GM18507 (cell line): ENCODE measurements at regions not wholly inside any gene's neighbourhood (a gene's known extent, or its start where the extent isn't known, plus 50 kb on each side); places are given as distances from the start of the nearest gene placed in this dataset.
"Not testable (repeated sequence)": the region's sequence is repeated elsewhere in the genome, so short reads cannot be mapped to it uniquely, and the experiment has no call there.

Source experiments
- DNase-seq: peaks from one replicate; pipeline ENCODE4 v3.0.0; 2011; ENCODE audit warnings: low read depth; ENCODE audit not compliant: insufficient read length; ENCODE audit errors: extremely low spot score
- FAIRE-seq: peaks from 2 replicates; lab custom pipeline; 2011; peaks lifted over from hg19 to GRCh38; lab: Jason Lieb, UNC

DNA sequence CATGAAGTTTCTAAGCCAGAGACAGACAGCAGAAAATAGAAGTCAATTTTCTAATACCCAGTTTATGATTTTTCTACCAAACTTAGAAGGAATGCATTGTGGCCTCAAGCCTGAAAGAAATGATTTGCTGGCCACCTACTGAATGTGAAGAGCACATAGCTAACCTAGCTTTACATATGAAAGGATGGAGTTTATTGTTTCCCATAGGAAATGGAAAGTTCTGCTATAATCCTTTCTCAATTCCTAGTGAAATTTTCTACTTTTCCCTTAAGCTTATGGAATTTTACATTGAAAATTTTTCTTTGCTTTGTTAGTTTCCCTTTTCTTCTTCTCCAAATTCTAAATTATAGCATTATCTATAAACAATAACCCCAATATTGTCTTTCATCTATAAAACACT is 110.1 kb downstream of the TMEM167A start:
- FAIRE-seq, result no peak
- DNase-seq, result no peak

DNA sequence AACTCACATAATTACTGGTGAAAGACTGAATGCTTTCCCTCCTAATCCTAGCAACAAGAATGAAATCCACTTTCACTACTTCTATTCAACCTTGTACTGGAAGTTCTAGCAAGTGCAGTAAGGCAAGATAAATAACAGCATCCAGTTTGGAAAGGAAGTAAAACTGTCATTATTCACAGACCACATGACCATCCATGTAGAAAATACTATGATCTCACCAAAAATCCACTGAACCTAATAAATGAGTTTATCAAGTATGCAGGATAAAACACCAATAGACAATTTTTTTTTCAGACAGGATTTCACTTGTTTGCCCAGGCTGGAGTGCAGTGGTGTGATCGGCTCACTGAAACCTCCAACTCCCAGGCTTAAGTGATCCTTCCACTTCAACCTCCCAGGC is 117.7 kb downstream of the TMEM167A start:
- DNase-seq (no peak), FAIRE-seq (no peak)

DNA sequence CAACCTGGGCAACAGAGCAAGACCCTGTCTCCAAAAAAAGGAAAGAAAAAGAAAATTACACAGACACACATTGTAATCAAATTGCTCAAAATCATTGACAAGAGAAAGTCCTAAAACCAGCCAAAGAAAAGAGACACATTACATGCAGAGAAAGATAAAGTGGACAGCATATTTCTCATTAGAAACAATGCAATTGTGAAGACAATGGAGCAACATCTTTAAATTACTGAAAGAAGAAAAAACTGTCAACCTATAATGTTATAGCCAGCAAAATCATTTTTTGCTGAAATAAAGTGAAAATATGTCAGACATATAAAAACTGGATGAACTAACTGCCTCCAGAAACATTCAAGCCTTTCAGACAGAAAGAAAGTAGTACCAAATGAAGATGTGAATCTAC is 120.6 kb downstream of the TMEM167A start:
- FAIRE-seq, result no peak
- DNase-seq, result no peak

DNA sequence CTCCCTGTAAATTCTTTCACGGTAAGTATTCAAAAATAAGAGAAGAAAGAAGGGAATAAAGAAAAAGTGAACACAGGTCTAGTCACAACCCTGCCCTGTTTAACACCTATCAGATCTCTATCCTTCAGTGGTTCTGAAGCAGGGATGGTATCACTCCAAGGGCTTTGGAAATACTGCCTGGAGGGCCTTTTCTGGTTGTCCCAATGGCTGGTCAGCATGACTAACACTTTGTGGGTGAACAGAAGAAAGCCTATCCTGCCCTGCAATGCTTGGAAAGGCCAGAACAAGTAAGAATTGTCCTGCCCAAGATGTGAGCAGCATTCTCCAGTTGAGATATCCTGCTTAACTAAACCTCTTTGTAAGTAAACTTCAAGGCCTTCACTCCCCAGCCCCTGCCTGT is 124.9 kb downstream of the TMEM167A start:
- FAIRE-seq (no peak), DNase-seq (no peak)

DNA sequence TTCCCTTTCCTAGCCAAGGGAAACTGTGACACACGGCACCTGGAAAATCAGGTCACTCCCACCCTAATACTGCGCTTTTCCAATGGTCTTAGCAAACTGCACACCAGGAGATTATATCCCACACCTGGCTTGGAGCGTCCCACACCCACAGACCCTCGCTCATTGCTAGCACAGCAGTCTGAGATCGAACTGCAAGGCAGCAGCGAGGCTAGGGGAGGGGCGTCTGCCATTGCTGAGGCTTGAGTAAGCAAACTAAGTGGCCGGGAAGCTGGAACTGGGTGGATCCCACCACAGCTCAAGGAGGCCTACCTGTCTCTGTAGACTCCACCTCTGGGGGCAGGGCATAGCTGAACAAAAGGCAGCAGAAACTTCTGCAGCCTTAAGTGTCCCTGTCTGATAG is 132.9 kb downstream of the TMEM167A start:
- not testable (repeated sequence) for DNase-seq, FAIRE-seq

DNA sequence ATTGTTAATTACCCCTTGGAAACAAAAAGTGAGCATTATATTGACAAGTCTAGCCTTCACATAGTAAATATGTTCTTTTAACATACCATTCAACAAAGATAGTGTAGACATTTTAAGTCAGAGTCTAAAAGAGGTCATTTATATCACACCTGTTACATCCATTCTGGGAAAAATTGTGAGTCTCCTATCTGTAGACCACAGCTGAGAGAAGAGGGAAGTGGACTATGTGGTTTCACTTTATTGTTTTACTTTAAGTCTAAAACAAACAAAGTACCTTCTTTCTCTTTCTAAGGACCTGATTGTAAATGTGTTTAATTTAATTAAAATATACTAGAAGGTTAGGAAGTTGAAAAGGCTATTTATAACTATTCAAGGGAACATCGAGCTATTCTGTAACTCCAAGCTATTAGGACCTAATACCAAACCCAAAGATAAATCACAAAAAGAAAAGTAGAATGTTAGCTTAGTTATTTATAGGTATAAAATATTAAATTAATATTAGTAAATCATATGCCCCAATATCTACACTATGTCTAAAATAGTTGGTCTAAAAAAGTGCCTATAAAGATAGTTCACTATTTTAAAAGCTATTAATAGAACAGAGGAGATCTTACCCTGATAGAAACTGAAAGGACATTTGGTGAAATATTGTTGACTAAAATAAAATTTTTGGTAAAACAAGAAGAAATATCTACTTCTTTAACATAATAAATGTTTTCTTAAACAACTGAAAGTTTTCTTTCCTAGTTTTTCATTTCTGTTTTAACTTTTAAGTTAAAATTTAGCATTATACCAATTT is 134.9 kb downstream of the TMEM167A start:
- FAIRE-seq, result no peak

DNA sequence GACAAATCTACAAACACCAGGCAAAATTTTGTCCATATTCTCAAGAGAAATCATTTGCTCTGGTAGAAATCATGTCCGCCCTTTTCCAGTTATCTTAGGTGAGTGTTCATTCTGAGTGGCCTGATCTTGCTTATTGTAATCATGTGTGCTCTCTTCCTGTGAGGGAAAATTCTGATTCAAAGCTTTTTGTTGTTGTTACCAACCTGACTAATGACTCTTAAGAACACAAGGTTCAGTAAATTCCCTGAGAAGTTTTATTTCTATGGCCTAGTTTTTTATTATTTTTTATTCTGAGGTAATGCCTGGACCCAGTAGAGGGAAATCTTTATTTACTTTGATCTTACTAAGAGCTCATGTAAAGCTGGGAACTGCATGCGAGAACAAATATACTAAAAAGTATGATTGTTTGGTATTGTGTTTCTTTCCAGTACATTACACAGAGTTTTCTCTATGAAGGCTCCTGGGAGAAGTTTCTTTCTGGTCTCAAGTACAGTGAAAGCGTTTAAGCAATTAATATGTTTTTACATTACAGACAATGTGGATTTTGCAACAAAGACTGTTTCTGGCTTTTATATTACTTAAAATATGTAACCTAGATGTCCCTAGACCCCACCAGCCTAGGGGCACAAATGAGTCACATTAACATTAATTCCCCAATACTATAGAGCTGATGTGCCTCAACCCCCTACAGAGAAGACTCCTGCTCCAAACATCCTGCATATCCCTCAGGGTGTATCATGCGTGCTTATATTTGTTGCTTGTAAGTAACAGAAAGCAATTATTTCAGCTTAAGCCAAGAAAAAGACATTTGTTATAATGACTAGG is 138.1 kb downstream of the TMEM167A start:
- DNase-seq, result no peak
- no peak for FAIRE-seq

More for the DNA sequence above, 134.9 kb downstream of the TMEM167A start:
- no peak for DNase-seq

DNA sequence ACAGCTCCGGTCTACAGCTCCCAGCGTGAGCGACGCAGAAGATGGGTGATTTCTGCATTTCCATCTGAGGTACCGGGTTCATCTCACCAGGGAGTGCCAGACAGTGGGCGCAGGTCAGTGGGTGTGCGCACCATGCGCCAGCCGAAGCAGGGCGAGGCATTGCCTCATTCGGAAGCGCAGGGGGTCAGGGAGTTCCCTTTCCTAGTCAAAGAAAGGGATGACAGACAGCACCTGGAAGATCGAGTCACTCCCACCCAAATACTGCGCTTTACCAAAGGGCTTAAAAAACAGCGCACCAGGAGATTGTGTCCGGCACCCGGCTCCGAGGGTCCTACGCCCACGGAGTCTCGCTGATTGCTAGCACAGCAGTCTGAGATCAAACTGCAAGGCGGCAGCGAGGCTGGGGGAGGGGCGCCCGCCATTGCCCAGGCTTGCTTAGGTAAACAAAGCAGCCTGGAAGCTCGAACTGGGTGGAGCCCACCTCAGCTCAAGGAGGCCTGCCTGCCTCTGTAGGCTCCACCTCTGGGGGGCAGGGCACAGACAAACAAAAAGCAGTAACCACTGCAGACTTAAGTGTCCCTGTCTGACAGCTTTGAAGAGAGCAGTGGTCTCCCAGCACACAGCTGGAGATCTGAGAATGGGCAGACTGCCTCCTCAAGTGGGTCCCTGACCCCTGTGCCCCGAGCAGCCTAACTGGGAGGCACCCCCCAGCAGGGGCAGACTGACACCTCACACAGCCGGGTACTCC is 144.5 kb downstream of the TMEM167A start:
- not testable (repeated sequence) for FAIRE-seq, DNase-seq

DNA sequence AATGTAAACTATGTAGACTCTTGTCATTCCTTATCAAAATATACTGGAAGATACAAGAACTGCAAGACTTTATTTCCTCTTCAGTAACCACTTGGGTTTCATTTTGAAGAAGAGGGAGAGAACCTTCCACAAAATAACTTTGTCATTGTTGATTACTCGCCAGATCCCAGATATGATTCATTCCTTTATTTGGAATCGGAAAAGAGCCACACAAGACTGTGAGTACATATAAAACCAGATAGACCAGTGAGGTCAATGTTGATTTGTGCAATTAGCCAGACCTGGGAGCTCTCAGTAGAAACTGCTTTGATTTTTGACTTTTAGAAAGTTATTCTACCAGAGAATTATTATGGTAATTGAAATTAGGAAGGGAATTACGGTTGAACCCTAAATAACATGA is 146.1 kb downstream of the TMEM167A start:
- FAIRE-seq, result no peak
- no peak for DNase-seq

DNA sequence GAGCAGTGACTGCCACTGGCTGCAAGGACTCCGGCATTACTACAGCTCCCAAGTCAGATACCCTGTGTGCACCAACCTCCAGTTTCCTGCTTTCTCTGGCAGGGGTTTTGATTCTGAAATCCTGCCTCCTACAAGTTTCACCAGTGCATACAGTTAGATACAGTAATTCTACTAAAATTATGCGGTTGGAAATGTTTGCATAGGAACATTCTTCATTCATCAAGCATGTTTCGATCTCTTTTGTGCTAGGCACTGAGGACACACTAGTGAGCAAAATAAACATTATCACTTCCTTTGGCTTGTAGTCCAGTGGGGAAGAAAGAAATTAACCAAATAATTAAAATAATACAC is 152.2 kb downstream of the TMEM167A start:
- no peak for DNase-seq
- FAIRE-seq, result no peak

DNA sequence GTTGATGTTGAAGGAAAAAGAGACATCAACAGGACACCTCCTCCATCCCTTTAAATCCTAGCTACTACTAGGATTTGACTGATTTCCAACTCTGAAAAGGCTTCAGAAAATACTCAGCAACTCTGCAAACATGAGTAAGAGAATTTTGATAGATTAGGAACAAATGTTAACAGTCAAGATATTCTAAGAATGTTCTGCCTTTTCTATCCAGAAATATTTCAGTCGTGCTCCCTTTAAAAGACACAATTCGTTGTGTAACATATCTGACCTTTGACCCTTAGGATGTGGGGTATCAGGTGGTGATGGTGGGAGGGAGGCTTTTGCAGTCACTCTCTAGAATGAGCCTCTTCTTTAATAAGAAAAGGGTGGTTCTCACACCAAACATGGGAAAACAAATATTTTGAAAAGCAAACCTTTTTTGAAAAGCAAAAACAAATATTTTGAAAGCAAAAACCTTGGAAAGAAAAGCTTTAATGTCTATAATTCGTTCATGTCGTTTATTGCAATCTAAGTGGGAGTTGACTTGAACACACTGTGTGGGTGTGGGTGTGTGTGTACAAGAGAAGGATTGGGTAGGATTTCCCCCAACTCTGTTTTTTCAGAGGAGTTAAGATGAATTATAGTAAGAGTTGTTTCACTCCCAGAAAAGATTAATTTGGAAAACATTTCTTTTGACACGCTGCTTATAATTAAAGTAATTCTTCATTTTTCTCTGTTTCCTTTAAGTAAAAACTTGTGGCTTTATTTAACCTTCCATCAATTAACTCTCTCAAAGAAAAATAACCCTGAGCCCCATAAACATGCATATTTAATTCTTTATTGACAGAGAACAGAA is 152.8 kb downstream of the TMEM167A start:
- no peak for FAIRE-seq
- no peak for DNase-seq

DNA sequence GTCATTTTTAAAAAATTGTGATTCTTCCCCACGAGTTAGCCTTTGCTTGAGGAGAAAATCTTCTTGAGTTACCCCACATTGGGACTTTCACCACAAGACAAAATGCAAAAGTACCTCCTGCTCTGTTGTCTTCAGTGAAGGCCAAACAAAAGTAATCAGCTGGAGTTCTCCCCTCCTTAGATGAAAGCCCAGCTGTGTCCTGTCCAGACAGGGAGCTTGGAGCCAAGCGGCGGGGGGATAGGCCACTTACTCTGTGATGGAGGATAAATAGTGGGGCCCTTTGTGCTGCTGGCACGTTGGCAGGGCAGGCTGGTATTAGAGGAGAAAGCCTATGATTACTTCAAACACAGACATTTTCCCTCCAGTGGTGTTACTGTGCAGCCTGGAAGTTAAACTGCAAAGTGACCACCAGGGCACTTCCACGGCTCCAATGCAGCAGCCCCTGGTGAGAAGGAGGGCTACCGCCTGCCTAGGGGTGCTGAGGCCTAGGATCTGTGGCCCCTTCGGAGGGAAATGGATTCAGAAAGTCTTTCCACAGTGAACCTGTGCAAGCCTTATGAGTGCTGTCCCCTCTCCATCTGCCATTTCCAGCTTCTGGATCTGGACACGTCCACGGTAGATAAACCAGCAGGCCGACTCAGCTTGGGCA is 155.0 kb downstream of the TMEM167A start:
- FAIRE-seq (no peak), DNase-seq (no peak)

DNA sequence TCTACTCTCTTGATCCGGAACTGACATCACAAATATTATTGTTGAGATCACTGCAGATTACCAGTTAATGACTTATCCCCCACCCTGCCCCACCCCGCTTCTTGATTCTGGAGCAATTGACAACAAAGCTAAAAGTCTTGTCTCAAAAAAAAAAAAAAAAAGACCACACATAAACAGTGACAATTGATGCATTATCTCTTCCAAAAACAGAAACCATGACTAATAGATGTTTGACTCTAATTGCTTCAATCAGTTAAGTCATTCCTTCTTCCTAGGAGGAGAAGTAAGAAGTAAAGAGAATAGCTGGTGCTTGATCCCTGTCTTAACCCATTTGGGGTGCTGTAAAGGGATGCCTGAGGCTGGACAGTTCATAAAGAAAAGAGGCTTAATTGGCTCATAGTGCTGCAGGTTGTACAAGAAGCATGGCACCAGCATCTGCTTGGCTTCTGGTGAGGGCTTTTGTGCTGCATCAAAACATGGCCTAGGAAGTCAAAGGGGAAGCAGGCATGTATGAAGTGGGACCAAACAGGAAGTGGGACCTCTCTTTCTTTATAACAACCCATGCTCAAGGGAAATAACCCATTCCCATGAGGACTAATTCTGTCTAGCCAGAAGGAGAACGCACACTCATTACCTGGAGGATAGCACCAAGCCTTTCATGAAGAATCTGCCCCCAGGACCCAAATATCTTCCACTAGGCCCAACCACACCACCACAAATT is 158.7 kb downstream of the TMEM167A start:
- FAIRE-seq, result peak; percentile 31

DNA sequence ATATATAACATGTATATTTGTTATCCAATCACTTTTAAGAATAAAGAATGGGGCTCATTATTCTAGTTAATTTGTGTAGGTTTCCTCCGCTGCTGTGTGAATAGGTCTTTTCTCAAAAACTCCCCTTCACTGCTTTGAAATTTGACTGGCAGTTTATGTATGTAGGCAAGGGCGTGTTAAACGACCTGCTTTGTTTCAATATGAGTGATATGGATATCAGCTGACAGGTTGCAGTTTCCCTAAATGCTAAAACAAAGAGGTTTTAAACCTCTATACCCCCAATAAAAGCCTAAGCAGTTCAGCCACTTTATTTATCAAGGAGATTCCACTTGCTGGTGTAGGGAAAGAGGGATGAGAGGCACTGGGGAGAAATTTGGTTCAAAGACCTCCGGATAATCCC is 159.6 kb downstream of the TMEM167A start:
- FAIRE-seq (no peak), DNase-seq (peak; percentile 3)

More for the DNA sequence above, 158.7 kb downstream of the TMEM167A start:
- DNase-seq, result no peak

DNA sequence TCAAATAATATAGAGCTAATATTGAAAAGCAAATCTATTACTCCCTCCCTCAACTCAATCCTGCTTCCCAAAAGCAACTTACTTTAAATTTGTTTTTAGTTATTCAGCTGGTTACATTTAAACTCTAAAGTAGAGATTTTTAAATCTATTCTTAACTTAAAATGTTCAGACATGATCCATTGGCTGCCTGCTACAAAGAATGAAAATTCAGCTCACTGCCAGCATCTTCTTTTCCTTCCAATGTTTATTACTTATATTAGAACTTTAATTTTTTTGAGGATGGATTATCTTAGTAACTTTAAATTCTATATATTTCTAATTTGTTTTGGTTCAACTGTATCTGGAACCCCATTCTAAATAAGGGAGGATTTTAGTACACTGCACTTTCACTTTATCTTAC is 163.2 kb downstream of the TMEM167A start:
- no peak for FAIRE-seq
- no peak for DNase-seq

DNA sequence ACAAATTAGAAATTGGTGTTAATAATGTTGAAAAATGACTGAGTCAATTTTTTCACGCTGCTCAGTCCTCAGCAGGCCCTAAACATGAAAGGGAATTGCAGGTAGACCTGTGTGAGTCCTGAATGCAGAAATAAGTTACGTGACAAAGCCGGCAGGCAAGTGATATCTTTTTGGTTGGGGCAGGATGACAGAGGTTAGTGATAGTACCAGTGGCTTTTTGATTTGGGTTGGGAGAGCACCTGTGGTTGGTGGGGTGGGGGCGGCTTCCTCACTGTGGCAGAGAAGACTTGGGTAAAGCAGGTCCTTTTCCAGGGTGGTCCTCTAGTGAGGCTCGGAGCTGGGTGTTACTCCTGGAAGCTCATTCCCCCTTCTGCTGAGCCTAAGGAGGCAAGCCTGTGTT is 164.7 kb downstream of the TMEM167A start:
- no peak for DNase-seq
- no peak for FAIRE-seq

DNA sequence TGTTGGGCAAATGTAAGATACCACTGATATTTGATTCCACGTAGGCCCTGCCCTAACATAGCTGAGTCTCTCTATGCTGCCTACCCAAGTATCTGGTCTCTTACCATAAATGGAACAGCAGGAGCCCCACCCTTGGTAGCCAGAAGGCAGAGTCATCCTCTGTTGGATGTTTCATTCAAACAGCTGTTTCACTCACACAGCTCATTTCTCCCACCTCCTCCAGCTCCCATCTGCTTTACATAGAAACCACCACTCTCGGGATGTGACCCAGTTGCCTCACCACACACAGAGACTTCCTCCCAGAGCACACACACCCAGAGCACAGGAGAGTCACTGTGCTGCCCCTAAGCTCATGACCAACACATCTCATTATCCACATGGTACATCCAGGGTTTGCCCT is 165.3 kb downstream of the TMEM167A start:
- no peak for FAIRE-seq
- DNase-seq, result no peak

DNA sequence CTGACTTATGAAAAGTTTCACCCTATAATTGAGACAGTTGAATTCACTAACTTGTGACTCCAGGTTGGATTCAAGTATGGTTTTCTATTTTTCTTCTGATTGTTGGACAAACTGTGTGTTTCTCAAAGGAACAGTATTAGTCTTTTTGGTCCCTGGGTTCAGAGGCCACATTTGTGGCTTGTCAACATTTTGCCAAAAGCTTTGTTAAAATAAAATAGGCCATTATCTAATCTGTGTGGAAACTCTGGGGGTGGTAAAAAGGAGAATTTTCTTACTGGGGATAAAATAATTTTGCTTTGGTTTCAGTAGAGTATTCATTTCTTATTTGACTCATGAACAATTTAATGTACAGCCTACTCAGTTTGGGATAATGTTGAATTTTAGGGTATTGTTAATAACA is 166.3 kb downstream of the TMEM167A start:
- DNase-seq, result no peak
- FAIRE-seq, result no peak
